ENCODE measurements at regions not wholly inside any gene's neighbourhood (a gene's known extent, or its start where the extent isn't known, plus 50 kb on each side); places are given as distances from the start of the nearest gene placed in this dataset.

GRCh38 chr3:191802671-191803070, 341.7 kb downstream of the PYDC2 start:
- TF ChIP-seq, protein P1, sequence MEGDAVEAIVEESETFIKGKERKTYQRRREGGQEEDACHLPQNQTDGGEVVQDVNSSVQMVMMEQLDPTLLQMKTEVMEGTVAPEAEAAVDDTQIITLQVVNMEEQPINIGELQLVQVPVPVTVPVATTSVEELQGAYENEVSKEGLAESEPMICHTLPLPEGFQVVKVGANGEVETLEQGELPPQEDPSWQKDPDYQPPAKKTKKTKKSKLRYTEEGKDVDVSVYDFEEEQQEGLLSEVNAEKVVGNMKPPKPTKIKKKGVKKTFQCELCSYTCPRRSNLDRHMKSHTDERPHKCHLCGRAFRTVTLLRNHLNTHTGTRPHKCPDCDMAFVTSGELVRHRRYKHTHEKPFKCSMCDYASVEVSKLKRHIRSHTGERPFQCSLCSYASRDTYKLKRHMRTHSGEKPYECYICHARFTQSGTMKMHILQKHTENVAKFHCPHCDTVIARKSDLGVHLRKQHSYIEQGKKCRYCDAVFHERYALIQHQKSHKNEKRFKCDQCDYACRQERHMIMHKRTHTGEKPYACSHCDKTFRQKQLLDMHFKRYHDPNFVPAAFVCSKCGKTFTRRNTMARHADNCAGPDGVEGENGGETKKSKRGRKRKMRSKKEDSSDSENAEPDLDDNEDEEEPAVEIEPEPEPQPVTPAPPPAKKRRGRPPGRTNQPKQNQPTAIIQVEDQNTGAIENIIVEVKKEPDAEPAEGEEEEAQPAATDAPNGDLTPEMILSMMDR (IDR thresholded peaks at IDR 0.05; ENCODE audit: low read depth, low read length, poor library complexity, severe bottlenecking) = no peak
- no peak for TF ChIP-seq EZH2phosphoT487 (IDR thresholded peaks at IDR 0.05; ENCODE audit: borderline replicate concordance, low read length)

Measured in DOHH2 (cell line).